ENCODE measurements at regions not wholly inside any gene's neighbourhood (a gene's known extent, or its start where the extent isn't known, plus 50 kb on each side); places are given as distances from the start of the nearest gene placed in this dataset.

GRCh38 chr2:11023326-11024258 lies 111.9 kb downstream of the KCNF1 start:
- Histone ChIP-seq H3K4me2 (ENCODE audit: insufficient read depth, low read length) (no peak overlapping the region), H2AFZ (ENCODE audit: low read length) (no peak overlapping the region), H4K20me1 (ENCODE audit: insufficient read depth, low read length) (no peaks in the 10 kb centered on the region), H3K9me3 (ENCODE audit: low read depth, low read length) (no peaks in the 10 kb centered on the region), H3K79me2 (ENCODE audit: insufficient read depth, low read length) (no peaks in the 10 kb centered on the region), H3K4me3 (ENCODE audit: insufficient read depth, low read length) (no peak overlapping the region), H3K27me3 (ENCODE audit: insufficient read depth, low read length) (peaks cover 20% of the 10 kb centered on the region), H3K4me1 (ENCODE audit: insufficient read depth, low read length) (no peaks in the 10 kb centered on the region), H3K27ac (ENCODE audit: low read depth, low read length) (no peak overlapping the region), H3K36me3 (ENCODE audit: insufficient read depth, low read length) (no peaks in the 10 kb centered on the region)
- peak; percentile 43 for DNase-seq (ENCODE audit: insufficient read length, low spot score, missing footprints)
- no peak for TF ChIP-seq CTCF (IDR thresholded peaks at IDR 0.05; ENCODE audit: extremely low read depth, low read depth, low read length)

- no peaks in the 10 kb centered on the region for H3K79me2 ChIP-seq (ENCODE audit: insufficient read depth, low read length)
- H4K20me1 ChIP-seq (ENCODE audit: insufficient read depth, low read length): no peaks in the 10 kb centered on the region
- TF ChIP-seq CTCF (IDR thresholded peaks at IDR 0.05; ENCODE audit: extremely low read depth, low read depth, low read length): no peak
- no peak overlapping the region for H3K27ac ChIP-seq (ENCODE audit: low read depth, low read length)
- H3K9me3 ChIP-seq (ENCODE audit: low read depth, low read length): no peaks in the 10 kb centered on the region
- no peak overlapping the region for H3K4me3 ChIP-seq (ENCODE audit: insufficient read depth, low read length)
- H2AFZ ChIP-seq (ENCODE audit: low read length): no peak overlapping the region
- no peaks in the 10 kb centered on the region for H3K4me1 ChIP-seq (ENCODE audit: insufficient read depth, low read length)
- H3K27me3 ChIP-seq (ENCODE audit: insufficient read depth, low read length): peaks cover 19% of the 10 kb centered on the region
- no peak overlapping the region for H3K4me2 ChIP-seq (ENCODE audit: insufficient read depth, low read length)
- peak; percentile 29 for DNase-seq (ENCODE audit: insufficient read length, low spot score, missing footprints)
- no peaks in the 10 kb centered on the region for H3K36me3 ChIP-seq (ENCODE audit: insufficient read depth, low read length)
Observed at GRCh38 chr2:11024259-11024645, 112.5 kb downstream of the KCNF1 start.

GRCh38 chr2:11024687-11025086 lies 113.0 kb downstream of the KCNF1 start:
- no peak overlapping the region for H3K4me3 ChIP-seq (ENCODE audit: insufficient read depth, low read length)
- no peak overlapping the region for H3K27ac ChIP-seq (ENCODE audit: low read depth, low read length)
- H4K20me1 ChIP-seq (ENCODE audit: insufficient read depth, low read length): no peaks in the 10 kb centered on the region
- H2AFZ ChIP-seq (ENCODE audit: low read length): no peak overlapping the region
- no peaks in the 10 kb centered on the region for H3K36me3 ChIP-seq (ENCODE audit: insufficient read depth, low read length)
- no peaks in the 10 kb centered on the region for H3K79me2 ChIP-seq (ENCODE audit: insufficient read depth, low read length)
- TF ChIP-seq CTCF (IDR thresholded peaks at IDR 0.05; ENCODE audit: extremely low read depth, low read depth, low read length): no peak
- H3K9me3 ChIP-seq (ENCODE audit: low read depth, low read length): no peaks in the 10 kb centered on the region
- DNase-seq (ENCODE audit: insufficient read length, low spot score, missing footprints): peak; percentile 65
- no peak overlapping the region for H3K4me2 ChIP-seq (ENCODE audit: insufficient read depth, low read length)
- H3K27me3 ChIP-seq (ENCODE audit: insufficient read depth, low read length): peaks cover 15% of the 10 kb centered on the region
- no peaks in the 10 kb centered on the region for H3K4me1 ChIP-seq (ENCODE audit: insufficient read depth, low read length)

- Histone ChIP-seq H3K36me3 (ENCODE audit: insufficient read depth, low read length) (no peaks in the 10 kb centered on the region), H2AFZ (ENCODE audit: low read length) (no peak overlapping the region), H3K79me2 (ENCODE audit: insufficient read depth, low read length) (no peaks in the 10 kb centered on the region), H3K4me1 (ENCODE audit: insufficient read depth, low read length) (no peaks in the 10 kb centered on the region), H3K4me3 (ENCODE audit: insufficient read depth, low read length) (no peak overlapping the region), H3K27ac (ENCODE audit: low read depth, low read length) (no peak overlapping the region), H4K20me1 (ENCODE audit: insufficient read depth, low read length) (no peaks in the 10 kb centered on the region), H3K4me2 (ENCODE audit: insufficient read depth, low read length) (no peak overlapping the region), H3K27me3 (ENCODE audit: insufficient read depth, low read length) (peaks cover 19% of the 10 kb centered on the region), H3K9me3 (ENCODE audit: low read depth, low read length) (no peaks in the 10 kb centered on the region)
- peak; percentile 30 for DNase-seq (ENCODE audit: insufficient read length, low spot score, missing footprints)
- TF ChIP-seq CTCF (IDR thresholded peaks at IDR 0.05; ENCODE audit: extremely low read depth, low read depth, low read length): no peak
Observed at GRCh38 chr2:11026286-11026921, 114.7 kb downstream of the KCNF1 start.

All from osteoblast (primary cell).